ENCODE measurements at regions not wholly inside any gene's neighbourhood (a gene's known extent, or its start where the extent isn't known, plus 50 kb on each side); places are given as distances from the start of the nearest gene placed in this dataset.
"Not testable (repeated sequence)": the region's sequence is repeated elsewhere in the genome, so short reads cannot be mapped to it uniquely, and the experiment has no call there.

DNA sequence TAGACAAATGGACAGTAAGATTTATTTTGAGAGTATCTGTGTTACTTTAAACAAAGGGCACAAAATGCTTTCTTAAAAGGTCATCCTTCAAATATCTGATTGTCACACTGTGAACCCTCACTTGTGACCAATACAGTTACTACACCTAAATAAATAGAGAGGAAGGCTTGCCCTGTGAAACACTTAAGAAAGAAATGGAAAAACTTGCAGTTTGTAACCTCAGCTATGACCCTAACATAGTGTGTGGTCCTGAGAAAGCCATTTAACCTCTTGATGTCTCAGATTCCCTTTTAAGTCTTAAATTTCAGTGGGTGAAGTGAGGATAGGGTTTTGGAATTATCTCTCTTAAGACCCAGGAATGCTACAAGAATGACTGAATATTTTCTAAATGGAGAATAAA is 126.7 kb upstream of the SLC27A6 start:
- H3K27me3 ChIP-seq (ENCODE audit: control insufficient read depth, insufficient read depth, low read length): no peaks in the 10 kb centered on the region
- H3K36me3 ChIP-seq (replicated peaks; ENCODE audit: control insufficient read depth, insufficient read depth, low read length): no peaks in the 10 kb centered on the region
- H3K4me3 ChIP-seq (ENCODE audit: insufficient read depth, low read depth, low read length): no peak overlapping the region
- DNase-seq: no peak

DNA sequence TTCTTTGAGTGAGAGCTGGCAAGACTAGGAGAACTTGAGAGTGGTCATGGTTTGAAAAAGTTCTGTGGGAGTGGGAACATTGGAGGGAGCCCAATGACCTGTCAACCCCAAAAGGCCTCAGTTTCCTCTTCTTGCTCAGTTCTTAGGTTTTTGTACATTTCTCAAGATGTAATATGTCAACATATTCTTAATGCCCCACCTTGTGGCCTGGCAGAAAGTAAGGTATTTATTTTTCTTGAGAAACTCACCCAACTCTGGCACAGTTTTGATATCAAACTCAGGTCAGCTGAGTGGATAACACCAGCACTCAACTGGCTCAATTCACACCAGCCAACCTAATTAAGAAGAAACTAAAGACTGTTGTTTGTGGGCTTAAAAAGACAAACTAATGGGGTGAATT is 123.0 kb upstream of the SLC27A6 start:
- DNase-seq: no peak
- no peak overlapping the region for H3K4me3 ChIP-seq (ENCODE audit: insufficient read depth, low read depth, low read length)
- no peaks in the 10 kb centered on the region for H3K36me3 ChIP-seq (replicated peaks; ENCODE audit: control insufficient read depth, insufficient read depth, low read length)
- no peaks in the 10 kb centered on the region for H3K27me3 ChIP-seq (ENCODE audit: control insufficient read depth, insufficient read depth, low read length)

DNA sequence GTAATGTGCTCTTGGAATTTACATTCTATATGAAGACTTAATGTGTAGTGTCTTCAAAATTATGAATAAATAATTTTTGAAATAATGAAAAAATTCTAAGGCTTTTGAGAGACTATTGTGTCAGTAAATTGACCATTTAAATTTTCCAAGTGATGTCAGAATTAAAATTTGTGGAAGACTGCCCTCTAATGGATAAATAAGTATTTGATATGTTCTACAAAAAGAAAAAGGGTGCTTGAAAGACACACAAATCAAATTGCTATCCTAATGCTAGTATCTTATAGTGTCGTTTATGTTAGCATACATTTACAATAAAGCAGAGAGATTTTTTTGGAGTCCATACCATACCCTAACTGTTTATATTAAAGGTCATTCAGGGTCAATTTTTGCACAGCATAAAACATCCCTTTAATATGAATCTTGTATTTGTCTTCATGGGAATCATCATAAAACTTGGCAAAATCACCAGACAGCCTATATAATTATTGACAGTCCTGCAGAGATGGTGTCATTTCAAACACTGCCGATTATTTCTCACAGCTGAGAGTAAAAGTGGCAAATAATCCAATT is 120.8 kb upstream of the SLC27A6 start:
- H3K27me3 ChIP-seq (ENCODE audit: control insufficient read depth, insufficient read depth, low read length): no peaks in the 10 kb centered on the region
- no peak for DNase-seq
- no peaks in the 10 kb centered on the region for H3K36me3 ChIP-seq (replicated peaks; ENCODE audit: control insufficient read depth, insufficient read depth, low read length)
- no peak overlapping the region for H3K4me3 ChIP-seq (ENCODE audit: insufficient read depth, low read depth, low read length)

DNA sequence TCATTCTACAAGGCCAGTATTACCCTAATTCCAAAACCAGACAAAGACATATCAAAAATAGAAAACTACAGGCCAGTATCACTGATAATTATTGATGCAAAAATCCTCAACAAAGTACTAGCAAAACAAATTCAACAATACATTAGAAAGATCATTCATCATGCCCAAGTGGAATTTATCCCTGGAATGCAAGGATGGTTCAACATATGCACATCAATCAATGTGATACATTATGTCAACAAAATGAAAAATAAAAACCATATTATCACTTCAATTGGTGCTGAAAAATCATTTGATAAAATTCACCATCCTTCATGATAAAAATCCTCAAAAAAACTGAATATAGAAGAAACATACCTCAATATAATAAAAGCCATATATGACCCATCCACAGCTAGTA is 115.2 kb upstream of the SLC27A6 start:
- no peak for DNase-seq
- Histone ChIP-seq H3K4me3 (ENCODE audit: insufficient read depth, low read depth, low read length) (no peak overlapping the region), H3K36me3 (replicated peaks; ENCODE audit: control insufficient read depth, insufficient read depth, low read length) (no peaks in the 10 kb centered on the region), H3K27me3 (ENCODE audit: control insufficient read depth, insufficient read depth, low read length) (no peaks in the 10 kb centered on the region)

DNA sequence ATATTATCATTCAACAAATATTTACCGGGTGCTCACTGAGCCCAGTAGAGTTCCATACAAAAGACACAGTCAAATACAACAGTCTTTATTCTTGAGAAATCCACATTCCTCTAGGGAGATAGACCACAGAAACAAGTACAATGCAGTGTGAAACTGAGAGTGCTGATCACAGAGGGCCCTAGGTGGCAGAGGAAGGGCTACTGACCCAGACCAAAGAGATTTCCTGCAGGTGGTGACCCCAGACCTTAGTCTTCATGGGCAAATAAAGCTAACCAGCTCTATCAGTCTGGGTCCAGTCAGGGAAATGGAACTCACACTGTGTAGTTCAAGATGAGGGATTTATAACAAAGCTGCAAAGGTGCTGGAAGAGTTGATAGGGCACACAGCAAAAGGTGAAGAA is 110.4 kb upstream of the SLC27A6 start:
- no peak overlapping the region for H3K4me3 ChIP-seq (ENCODE audit: insufficient read depth, low read depth, low read length)
- no peaks in the 10 kb centered on the region for H3K36me3 ChIP-seq (replicated peaks; ENCODE audit: control insufficient read depth, insufficient read depth, low read length)
- no peaks in the 10 kb centered on the region for H3K27me3 ChIP-seq (ENCODE audit: control insufficient read depth, insufficient read depth, low read length)
- no peak for DNase-seq

DNA sequence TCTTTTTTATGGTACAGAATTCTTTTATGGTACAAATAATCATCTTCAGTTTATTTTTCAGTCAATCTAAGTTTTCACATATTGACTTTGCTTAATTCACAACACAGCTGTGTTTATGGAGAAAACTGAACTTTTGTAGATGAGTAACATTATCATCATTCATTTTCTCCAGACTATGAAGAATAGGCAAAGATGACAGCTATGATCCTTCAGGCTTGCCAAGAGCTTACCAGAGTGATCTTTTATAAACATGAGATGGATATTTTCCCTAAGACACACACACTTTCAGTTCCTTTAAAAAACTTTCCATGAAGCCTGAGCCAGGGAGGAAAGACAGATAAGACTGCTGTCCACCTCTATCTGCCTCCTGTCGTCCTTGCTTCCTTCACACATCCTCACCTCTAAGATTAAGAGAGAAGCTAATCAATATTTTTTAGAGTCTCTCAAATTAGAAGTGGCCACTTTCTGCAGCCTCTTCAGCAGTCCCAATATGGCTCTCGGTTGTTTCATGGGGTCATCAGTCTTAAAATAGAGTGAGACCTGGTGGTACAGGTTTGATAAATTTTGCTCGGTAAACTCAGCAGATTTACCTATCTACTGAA is 108.1 kb upstream of the SLC27A6 start:
- no peak for DNase-seq
- Histone ChIP-seq H3K27me3 (ENCODE audit: control insufficient read depth, insufficient read depth, low read length) (no peaks in the 10 kb centered on the region), H3K4me3 (ENCODE audit: insufficient read depth, low read depth, low read length) (no peak overlapping the region), H3K36me3 (replicated peaks; ENCODE audit: control insufficient read depth, insufficient read depth, low read length) (no peaks in the 10 kb centered on the region)

DNA sequence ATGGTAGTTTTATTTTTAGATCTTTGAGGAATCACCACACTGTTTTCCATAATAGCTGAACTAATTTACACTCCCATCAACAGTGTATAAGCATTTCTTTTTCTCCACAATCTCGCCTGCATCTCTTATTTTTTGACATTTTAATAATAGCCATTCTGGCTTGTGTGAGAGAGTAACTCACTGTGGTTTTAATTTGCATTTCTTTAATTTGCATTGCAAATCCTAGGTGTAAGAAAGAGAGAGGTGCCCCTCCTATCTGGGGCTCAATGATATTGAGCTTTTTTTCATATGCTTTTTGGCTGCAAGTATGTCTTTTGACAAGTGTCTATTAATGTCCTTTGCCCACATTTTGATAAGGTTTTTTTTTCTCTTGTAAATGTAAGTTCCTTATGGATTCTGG is 106.3 kb upstream of the SLC27A6 start:
- H3K27me3 ChIP-seq (ENCODE audit: control insufficient read depth, insufficient read depth, low read length): no peaks in the 10 kb centered on the region
- H3K36me3 ChIP-seq (replicated peaks; ENCODE audit: control insufficient read depth, insufficient read depth, low read length): no peaks in the 10 kb centered on the region
- no peak for DNase-seq
- H3K4me3 ChIP-seq (ENCODE audit: insufficient read depth, low read depth, low read length): no peak overlapping the region

DNA sequence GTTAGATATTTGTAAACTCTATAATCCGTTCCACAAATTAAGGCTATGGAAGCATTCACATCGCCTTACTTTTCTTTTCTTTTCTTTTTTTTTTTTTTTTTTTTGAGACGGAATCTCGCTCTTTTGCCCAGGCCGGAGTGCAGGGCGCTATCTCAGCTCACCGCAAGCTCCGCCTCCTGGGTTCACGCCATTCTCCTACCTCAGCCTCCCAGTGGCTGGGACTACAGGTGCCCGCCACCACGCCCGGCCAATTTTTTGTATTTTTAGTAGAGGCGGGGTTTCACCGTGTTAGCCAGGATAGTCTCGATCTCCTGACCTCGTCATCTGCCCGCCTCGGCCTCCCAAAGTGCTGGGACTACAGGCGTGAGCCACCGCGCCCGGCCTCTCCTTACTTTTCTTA is 104.1 kb upstream of the SLC27A6 start:
- not testable (repeated sequence) for DNase-seq; H3K4me3 ChIP-seq (ENCODE audit: insufficient read depth, low read depth, low read length); H3K36me3 ChIP-seq (replicated peaks; ENCODE audit: control insufficient read depth, insufficient read depth, low read length); H3K27me3 ChIP-seq (ENCODE audit: control insufficient read depth, insufficient read depth, low read length)

DNA sequence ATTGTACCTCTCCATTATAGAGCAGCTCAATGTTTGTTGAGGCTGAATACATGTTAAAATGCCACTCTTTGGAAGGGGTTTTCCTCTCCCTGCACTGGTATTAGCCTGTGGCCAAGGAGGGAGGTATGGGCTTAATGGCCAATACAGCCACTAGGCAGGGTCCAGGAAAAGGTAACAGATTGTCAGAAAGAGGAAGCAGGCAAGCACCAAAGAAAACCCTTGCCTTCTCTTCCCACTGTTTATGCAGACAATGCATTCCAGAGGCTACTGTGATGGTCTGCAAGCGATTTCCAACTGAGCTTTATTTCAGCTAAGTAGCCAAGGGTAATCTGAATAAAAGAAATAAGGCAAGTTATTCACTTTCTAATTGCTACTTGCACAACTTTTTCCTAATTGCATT is 95.3 kb upstream of the SLC27A6 start:
- Histone ChIP-seq H3K36me3 (replicated peaks; ENCODE audit: control insufficient read depth, insufficient read depth, low read length) (no peaks in the 10 kb centered on the region), H3K27me3 (ENCODE audit: control insufficient read depth, insufficient read depth, low read length) (no peaks in the 10 kb centered on the region), H3K4me3 (ENCODE audit: insufficient read depth, low read depth, low read length) (no peak overlapping the region)
- DNase-seq: no peak

DNA sequence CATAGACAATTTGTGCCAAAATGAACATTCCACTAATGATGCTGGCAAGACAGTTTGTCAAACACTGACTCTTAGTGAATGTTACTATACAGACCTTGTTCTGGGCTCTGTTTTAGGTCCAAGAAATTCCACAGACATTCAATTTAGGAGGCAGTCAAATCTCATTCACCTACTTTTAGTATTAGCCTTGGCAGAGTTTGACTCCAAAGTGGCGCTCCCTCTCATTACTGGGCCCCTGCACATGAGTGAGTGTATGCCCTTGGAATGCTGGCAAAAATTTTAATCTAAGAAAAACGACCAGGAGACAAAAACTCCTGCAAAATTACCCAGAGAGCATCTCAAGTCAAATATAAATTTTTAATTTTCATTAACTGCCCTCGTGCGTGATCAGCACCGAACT is 94.9 kb upstream of the SLC27A6 start:
- no peak for DNase-seq
- no peaks in the 10 kb centered on the region for H3K36me3 ChIP-seq (replicated peaks; ENCODE audit: control insufficient read depth, insufficient read depth, low read length)
- H3K27me3 ChIP-seq (ENCODE audit: control insufficient read depth, insufficient read depth, low read length): no peaks in the 10 kb centered on the region
- H3K4me3 ChIP-seq (ENCODE audit: insufficient read depth, low read depth, low read length): no peak overlapping the region

DNA sequence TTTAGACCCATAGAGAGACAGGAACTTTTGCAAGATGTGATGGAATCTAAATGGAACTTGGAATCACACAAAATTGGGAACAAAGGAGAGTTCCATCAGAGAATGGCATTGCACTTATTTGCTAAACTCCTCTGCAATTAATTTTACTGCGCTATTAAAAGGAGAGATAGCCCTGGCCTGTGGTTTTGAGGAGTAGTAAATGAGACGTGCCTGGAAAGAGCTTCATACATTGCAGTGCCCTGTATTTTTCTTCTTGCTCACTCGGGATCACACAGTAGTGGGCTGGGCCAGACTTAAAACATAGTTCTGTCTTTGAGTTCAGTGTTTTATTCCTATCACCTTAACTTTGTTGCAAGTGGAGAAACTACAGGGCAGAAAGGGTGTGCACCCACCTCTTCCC is 94.4 kb upstream of the SLC27A6 start:
- H3K36me3 ChIP-seq (replicated peaks; ENCODE audit: control insufficient read depth, insufficient read depth, low read length): no peaks in the 10 kb centered on the region
- no peak overlapping the region for H3K4me3 ChIP-seq (ENCODE audit: insufficient read depth, low read depth, low read length)
- DNase-seq: no peak
- H3K27me3 ChIP-seq (ENCODE audit: control insufficient read depth, insufficient read depth, low read length): no peaks in the 10 kb centered on the region

DNA sequence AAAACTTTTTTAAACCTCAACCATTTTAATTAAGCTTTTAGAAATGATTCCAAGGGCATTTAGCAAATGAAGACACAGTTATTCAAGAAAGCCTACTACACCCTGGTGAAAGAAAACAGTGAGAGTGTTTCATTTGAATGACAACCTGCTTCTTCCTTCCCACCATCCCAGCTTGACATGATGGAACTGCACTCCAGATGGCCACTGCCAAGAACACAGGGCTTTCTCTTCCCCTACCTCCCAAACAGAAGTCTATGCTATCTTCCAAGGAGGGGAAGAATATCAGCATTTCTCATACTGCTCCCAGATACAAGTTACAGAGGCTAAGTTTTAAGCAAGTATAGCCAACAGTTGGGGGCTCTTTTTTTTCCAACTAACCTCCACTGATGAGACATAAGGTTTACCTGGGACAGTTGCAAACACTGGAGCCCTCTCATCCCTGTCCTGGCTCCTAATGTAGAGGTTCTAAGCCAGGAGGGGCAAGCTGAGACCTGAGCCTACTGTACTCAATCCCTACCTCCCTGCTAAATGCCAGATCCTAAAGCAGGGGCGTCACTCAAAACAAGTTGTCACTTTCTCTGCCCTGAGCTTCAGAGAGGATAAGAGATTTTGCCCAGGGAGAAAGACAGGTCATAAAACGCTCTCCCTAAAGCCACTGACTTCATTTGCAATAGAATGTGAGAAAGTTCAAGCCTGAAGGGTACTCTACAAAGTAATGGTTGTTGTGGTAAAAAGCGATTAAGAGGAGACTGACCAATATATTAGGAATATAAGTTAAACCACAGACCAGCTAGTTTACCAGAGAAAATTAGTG is 88.5 kb upstream of the SLC27A6 start:
- Histone ChIP-seq H3K36me3 (replicated peaks; ENCODE audit: control insufficient read depth, insufficient read depth, low read length) (no peaks in the 10 kb centered on the region), H3K27me3 (ENCODE audit: control insufficient read depth, insufficient read depth, low read length) (no peaks in the 10 kb centered on the region), H3K4me3 (ENCODE audit: insufficient read depth, low read depth, low read length) (no peak overlapping the region)
- DNase-seq: no peak

DNA sequence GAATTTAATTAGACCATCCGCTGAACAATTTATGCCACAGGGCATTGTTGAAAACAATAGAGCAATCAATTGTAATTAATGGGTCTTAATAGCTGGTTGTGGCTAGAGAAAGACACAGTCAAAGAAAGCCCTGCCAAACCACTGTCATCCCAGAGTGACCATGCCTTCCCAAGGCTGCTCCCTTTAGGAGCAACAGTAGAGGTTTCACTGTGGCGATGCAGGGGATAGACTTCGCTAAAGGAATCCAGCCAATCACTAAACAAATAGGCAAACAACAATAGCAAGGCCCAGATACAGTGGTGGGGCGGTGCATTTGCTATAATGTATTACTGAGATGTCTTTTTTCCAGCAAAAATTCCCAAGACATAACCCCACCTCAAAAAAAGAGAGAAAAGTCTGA is 87.8 kb upstream of the SLC27A6 start:
- DNase-seq: no peak
- H3K27me3 ChIP-seq (ENCODE audit: control insufficient read depth, insufficient read depth, low read length): no peaks in the 10 kb centered on the region
- no peaks in the 10 kb centered on the region for H3K36me3 ChIP-seq (replicated peaks; ENCODE audit: control insufficient read depth, insufficient read depth, low read length)
- no peak overlapping the region for H3K4me3 ChIP-seq (ENCODE audit: insufficient read depth, low read depth, low read length)

DNA sequence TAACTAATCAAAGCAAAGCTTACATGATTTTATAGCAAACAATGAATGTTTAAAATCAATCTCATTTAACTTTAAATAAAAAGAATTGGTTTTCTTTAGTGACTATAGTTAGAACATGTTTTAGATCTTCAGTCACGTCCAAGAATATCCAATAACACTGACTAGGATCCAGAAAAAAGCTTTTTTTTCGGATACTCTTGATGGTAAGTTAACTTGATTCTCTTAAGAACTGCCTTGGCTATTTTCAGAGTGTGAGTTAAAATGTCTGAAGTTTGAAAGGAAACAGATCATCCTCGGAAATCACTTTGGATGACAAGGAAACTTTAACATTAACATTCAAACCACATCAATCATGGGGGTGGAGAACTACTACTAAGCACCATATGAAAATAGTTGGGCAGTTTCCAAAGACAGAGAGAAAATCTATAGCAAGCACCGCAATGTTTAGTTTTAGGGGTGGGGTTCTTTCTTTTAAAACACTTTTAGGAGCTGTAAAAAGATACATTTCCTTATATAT is 83.7 kb upstream of the SLC27A6 start:
- no peaks in the 10 kb centered on the region for H3K27me3 ChIP-seq (ENCODE audit: control insufficient read depth, insufficient read depth, low read length)
- no peak overlapping the region for H3K4me3 ChIP-seq (ENCODE audit: insufficient read depth, low read depth, low read length)
- DNase-seq: no peak
- H3K36me3 ChIP-seq (replicated peaks; ENCODE audit: control insufficient read depth, insufficient read depth, low read length): no peaks in the 10 kb centered on the region

DNA sequence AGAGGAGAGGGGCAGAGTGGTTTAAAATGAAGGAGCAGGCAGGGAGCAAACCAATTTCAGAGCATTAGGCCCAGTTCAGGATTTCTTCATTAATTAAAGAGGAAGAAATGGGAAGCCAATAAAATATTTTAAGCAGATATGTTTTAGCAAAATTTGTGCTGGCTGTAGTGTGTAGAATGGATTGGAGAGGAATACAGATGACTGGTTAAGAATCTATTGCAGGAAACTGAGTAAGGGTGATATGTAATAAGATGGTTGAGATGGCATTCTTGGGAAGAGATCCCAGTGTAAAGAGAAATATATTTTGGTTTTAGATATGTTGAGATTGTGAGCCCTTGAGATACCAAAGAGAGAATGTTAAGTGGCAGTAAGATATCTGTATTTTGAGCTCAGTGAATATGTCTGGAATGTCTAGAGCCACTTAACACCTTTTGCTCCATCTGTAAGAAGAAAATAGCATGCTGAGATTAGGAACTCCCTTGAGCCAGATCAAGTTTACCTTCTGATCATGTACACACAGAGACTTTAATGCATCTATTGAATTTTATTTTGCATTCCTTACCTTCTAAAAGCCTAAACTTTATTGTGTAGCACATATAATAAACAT is 79.5 kb upstream of the SLC27A6 start:
- H3K4me3 ChIP-seq (ENCODE audit: insufficient read depth, low read depth, low read length): no peak overlapping the region
- no peak for DNase-seq
- H3K27me3 ChIP-seq (ENCODE audit: control insufficient read depth, insufficient read depth, low read length): no peaks in the 10 kb centered on the region; the same call in 1 of the 2 replicates
- no peaks in the 10 kb centered on the region for H3K36me3 ChIP-seq (replicated peaks; ENCODE audit: control insufficient read depth, insufficient read depth, low read length)

Measured in H7 (cell line).